ENCODE measurements at regions not wholly inside any gene's neighbourhood (a gene's known extent, or its start where the extent isn't known, plus 50 kb on each side); places are given as distances from the start of the nearest gene placed in this dataset.
"Not testable (repeated sequence)": the region's sequence is repeated elsewhere in the genome, so short reads cannot be mapped to it uniquely, and the experiment has no call there.

DNA sequence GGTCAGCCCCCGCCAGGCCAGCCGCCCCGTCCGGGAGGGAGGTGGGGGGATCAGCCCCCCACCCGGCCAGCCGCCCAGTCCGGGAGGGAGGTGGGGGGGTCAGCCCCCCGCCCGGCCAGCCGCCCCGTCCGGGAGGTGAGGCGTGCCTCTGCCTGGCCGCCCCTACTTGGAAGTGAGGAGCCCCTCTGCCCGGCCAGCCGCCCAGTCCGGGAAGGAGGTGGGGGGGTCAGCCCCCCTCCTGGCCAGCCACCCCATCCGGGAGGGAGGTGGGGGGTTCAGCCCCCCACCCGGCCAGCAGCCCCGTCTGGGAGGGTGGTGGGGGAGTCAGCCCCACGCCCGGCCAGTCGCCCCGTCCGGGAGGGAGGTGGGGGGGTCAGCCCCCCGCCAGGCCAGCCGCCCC lies 517.0 kb downstream of the EBF1 start:
- H3K9ac ChIP-seq (ENCODE audit: insufficient read depth, low read depth, low read length); POLR2A ChIA-PET; ATAC-seq; H3K79me2 ChIP-seq (ENCODE audit: insufficient read depth, low read length); H3K4me3 ChIP-seq (replicated peaks in 1 of 3; ENCODE audit: insufficient read depth in 1 of 3, low read depth in 2 of 3, low read length in 3 of 3); H3K27ac ChIP-seq (ENCODE audit: extremely low read length, insufficient read depth, low read length); DNase-seq (ENCODE audit: low spot score); FAIRE-seq; H3K4me2 ChIP-seq (ENCODE audit: low read depth, low read length); H3K36me3 ChIP-seq (replicated peaks in 1 of 2; ENCODE audit: control insufficient read depth in 1 of 2, insufficient read depth in 2 of 2, low read length in 2 of 2); H2AFZ ChIP-seq (ENCODE audit: low read length); CTCF ChIA-PET (ENCODE audit: low intra/inter-chr PET ratio, low total read pairs); H3K4me1 ChIP-seq (ENCODE audit: insufficient read depth, low read length); BruUV-seq (replicated peaks); in situ Hi-C loops (cut with HindIII; ENCODE audit: extremely low pct_ligation_motif_present, low pct_unique_long_range_greater_than_20kb); H4K20me1 ChIP-seq (ENCODE audit: insufficient read depth, low read length); H3K27me3 ChIP-seq (ENCODE audit: control insufficient read depth in 1 of 2, insufficient read depth in 2 of 2, low read length in 2 of 2); intact Hi-C loops (cut with micrococcal nuclease; ENCODE audit: unreplicated experiment): not testable (repeated sequence)
- H3K9me3 ChIP-seq (ENCODE audit: low read length) = peaks cover 25% of the 10 kb centered on the region; the same call in 1 of the 2 replicates
- no CpG with 5 or more reads among the region's 27 CpGs for WGBS (ENCODE audit: low lambda C conversion rate)

DNA sequence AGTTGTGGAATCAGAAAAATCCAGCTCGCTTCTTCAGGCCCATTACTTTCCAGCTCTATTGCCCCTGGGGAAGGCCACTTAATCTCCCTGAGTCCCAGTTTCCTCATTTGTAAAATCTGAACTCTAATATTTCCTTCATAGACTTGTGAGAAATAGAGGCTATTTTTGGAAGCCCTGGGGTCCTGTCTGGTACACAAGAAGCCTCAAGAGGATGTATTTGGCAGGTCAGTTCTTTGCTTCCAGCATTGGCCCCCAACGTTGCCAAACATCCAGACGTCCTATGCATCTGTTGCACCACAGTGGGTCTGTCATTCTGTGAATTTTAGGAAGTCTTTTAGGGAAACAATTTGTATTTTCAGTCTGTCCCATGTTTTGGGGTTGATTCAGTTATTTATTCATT lies 525.9 kb downstream of the EBF1 start:
- no peak for ATAC-seq
- Histone ChIP-seq H4K20me1 (ENCODE audit: insufficient read depth, low read length) (no peaks in the 10 kb centered on the region), H3K79me2 (ENCODE audit: insufficient read depth, low read length) (no peaks in the 10 kb centered on the region), H3K4me3 (replicated peaks in 1 of 3; ENCODE audit: insufficient read depth in 1 of 3, low read depth in 2 of 3, low read length in 3 of 3) (no peak overlapping the region), H3K36me3 (replicated peaks in 1 of 2; ENCODE audit: control insufficient read depth in 1 of 2, insufficient read depth in 2 of 2, low read length in 2 of 2) (no peaks in the 10 kb centered on the region), H2AFZ (ENCODE audit: low read length) (no peak overlapping the region), H3K4me2 (ENCODE audit: low read depth, low read length) (no peak overlapping the region), H3K9me3 (ENCODE audit: low read length) (peaks cover 7% of the 10 kb centered on the region; the same call in 1 of the 2 replicates), H3K27ac (ENCODE audit: extremely low read length, insufficient read depth, low read length) (no peak overlapping the region), H3K9ac (ENCODE audit: insufficient read depth, low read depth, low read length) (no peak overlapping the region), H3K4me1 (ENCODE audit: insufficient read depth, low read length) (no peaks in the 10 kb centered on the region), H3K27me3 (ENCODE audit: control insufficient read depth in 1 of 2, insufficient read depth in 2 of 2, low read length in 2 of 2) (no peaks in the 10 kb centered on the region; a peak in 1 of 5 replicates)
- no TSS peak for BruUV-seq (replicated peaks)
- POLR2A ChIA-PET = no interaction called here
- FAIRE-seq = no peak
- in situ Hi-C loops (cut with HindIII; ENCODE audit: extremely low pct_ligation_motif_present, low pct_unique_long_range_greater_than_20kb) = no loop called here
- CTCF ChIA-PET (ENCODE audit: low intra/inter-chr PET ratio, low total read pairs) = no interaction called here
- intact Hi-C loops (cut with micrococcal nuclease; ENCODE audit: unreplicated experiment) = no loop called here
- no peak for DNase-seq (ENCODE audit: low spot score)
- WGBS (ENCODE audit: low lambda C conversion rate) = 0% methylated on average over 3 of the region's 3 CpGs
- TF ChIP-seq SNAPC2 (CRISPR knock-in tag; IDR thresholded peaks at IDR 0.05) (no peak), ZNF644 (CRISPR knock-in tag; IDR thresholded peaks at IDR 0.05; ENCODE audit: low read depth) (no peak), PRDM15 (CRISPR knock-in tag; IDR thresholded peaks at IDR 0.05) (no peak), ZNF180 (CRISPR knock-in tag; IDR thresholded peaks at IDR 0.05; ENCODE audit: borderline replicate concordance, low read depth) (no peak), CERS6 (CRISPR knock-in tag; IDR thresholded peaks at IDR 0.05) (no peak), ZNF264 (CRISPR knock-in tag; IDR thresholded peaks at IDR 0.05) (no peak), ZBTB7B (CRISPR knock-in tag; IDR thresholded peaks at IDR 0.05) (no peak), FOXP1 (IDR thresholded peaks at IDR 0.05) (no peak), FOXP1 (CRISPR knock-in tag; IDR thresholded peaks at IDR 0.05) (no peak)
- TF ChIP-seq, protein P1, sequence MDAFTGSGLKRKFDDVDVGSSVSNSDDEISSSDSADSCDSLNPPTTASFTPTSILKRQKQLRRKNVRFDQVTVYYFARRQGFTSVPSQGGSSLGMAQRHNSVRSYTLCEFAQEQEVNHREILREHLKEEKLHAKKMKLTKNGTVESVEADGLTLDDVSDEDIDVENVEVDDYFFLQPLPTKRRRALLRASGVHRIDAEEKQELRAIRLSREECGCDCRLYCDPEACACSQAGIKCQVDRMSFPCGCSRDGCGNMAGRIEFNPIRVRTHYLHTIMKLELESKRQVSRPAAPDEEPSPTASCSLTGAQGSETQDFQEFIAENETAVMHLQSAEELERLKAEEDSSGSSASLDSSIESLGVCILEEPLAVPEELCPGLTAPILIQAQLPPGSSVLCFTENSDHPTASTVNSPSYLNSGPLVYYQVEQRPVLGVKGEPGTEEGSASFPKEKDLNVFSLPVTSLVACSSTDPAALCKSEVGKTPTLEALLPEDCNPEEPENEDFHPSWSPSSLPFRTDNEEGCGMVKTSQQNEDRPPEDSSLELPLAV (CRISPR knock-in tag; conservative IDR thresholded peaks at IDR 0.05; ENCODE audit: low read depth) = no peak
- TF ChIP-seq, protein P2, sequence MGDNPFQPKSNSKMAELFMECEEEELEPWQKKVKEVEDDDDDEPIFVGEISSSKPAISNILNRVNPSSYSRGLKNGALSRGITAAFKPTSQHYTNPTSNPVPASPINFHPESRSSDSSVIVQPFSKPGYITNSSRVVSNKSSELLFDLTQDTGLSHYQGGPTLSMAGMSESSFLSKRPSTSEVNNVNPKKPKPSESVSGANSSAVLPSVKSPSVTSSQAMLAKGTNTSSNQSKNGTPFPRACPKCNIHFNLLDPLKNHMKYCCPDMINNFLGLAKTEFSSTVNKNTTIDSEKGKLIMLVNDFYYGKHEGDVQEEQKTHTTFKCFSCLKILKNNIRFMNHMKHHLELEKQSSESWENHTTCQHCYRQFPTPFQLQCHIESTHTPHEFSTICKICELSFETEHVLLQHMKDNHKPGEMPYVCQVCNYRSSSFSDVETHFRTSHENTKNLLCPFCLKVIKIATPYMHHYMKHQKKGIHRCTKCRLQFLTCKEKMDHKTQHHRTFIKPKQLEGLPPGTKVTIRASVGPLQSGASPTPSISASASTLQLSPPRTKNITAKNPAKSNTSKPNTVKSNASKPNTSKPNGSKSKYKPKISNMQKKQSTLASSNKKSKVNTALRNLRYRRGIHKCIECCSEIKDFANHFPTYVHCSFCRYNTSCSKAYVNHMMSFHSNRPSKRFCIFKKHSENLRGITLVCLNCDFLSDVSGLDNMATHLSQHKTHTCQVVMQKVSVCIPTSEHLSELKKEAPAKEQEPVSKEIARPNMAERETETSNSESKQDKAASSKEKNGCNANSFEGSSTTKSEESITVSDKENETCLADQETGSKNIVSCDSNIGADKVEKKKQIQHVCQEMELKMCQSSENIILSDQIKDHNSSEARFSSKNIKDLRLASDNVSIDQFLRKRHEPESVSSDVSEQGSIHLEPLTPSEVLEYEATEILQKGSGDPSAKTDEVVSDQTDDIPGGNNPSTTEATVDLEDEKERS (CRISPR knock-in tag; IDR thresholded peaks at IDR 0.05) = no peak
